Neural progenitor cell (in vitro differentiated cells): ENCODE measurements at regions not wholly inside any gene's neighbourhood (a gene's known extent, or its start where the extent isn't known, plus 50 kb on each side); places are given as distances from the start of the nearest gene placed in this dataset.

Source experiments
- EZH2 ChIP-seq: fragments of 200-600 bp; sonication (generic); IDR thresholded peaks from 2 replicates; pipeline ENCODE4 v1.6.1; 2017; ENCODE audit warnings: antibody characterized with exemption, mild to moderate bottlenecking, moderate library complexity
- EZH2phosphoT487 ChIP-seq: fragments of 200-600 bp; sonication (generic); IDR thresholded peaks from 2 replicates; pipeline ENCODE4 v1.6.1; 2017; ENCODE audit warnings: antibody characterized with exemption
- TF ChIP-seq, protein P1 (sequence below): fragments of 200-600 bp; sonication (generic); IDR thresholded peaks from 2 replicates; pipeline ENCODE4 v1.5.1; 2017; ENCODE audit warnings: antibody characterized with exemption, mild to moderate bottlenecking

DNA sequence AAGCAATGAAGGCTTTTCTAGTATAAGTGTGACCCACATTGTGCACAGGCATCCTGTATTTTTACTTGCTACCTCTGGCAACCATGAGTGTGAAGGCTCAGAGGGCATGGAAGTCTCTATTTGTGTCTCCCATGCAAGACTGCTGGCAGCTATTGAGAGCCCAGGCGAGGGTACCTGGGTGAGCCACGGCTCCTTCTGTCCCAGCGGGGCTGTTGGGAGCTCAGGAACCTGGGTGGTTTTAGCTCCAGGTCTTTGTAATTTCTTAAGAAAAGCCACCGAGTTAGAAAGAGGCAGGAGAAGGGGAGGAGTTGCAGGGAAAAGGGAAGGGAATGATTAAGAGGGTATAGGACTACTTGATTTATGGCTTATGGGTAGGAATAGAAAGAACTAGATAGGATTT is 190.4 kb upstream of the SOX1 start:
- TF ChIP-seq, protein P1, sequence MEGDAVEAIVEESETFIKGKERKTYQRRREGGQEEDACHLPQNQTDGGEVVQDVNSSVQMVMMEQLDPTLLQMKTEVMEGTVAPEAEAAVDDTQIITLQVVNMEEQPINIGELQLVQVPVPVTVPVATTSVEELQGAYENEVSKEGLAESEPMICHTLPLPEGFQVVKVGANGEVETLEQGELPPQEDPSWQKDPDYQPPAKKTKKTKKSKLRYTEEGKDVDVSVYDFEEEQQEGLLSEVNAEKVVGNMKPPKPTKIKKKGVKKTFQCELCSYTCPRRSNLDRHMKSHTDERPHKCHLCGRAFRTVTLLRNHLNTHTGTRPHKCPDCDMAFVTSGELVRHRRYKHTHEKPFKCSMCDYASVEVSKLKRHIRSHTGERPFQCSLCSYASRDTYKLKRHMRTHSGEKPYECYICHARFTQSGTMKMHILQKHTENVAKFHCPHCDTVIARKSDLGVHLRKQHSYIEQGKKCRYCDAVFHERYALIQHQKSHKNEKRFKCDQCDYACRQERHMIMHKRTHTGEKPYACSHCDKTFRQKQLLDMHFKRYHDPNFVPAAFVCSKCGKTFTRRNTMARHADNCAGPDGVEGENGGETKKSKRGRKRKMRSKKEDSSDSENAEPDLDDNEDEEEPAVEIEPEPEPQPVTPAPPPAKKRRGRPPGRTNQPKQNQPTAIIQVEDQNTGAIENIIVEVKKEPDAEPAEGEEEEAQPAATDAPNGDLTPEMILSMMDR: no peak
- TF ChIP-seq EZH2: no peak
- no peak for TF ChIP-seq EZH2phosphoT487
